ENCODE measurements at regions not wholly inside any gene's neighbourhood (a gene's known extent, or its start where the extent isn't known, plus 50 kb on each side); places are given as distances from the start of the nearest gene placed in this dataset.

DNA sequence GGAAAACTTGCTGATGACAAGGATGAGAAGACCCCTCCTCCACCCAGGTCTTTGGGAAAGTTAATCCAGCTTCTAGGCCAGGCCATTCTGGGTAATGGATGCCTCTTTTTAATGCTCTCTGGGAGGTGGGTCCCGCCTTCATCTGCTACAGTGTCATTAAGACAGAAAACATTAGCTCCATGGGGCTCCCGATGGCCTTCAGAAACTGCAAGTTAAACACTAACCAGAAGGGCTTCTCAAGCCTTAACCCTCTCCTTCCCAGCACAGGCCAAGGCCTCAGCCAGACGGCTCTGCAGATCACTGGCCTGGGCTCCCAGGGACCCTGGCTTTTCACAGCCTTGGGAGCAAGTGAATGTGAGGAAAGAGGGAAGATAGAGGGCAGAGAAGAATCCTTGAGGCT is 364.9 kb downstream of the MATN1 start:
- POLR2A ChIA-PET, result no interaction called here
- no TSS peak for BruUV-seq (replicated peaks)
- TF ChIP-seq, protein P1, sequence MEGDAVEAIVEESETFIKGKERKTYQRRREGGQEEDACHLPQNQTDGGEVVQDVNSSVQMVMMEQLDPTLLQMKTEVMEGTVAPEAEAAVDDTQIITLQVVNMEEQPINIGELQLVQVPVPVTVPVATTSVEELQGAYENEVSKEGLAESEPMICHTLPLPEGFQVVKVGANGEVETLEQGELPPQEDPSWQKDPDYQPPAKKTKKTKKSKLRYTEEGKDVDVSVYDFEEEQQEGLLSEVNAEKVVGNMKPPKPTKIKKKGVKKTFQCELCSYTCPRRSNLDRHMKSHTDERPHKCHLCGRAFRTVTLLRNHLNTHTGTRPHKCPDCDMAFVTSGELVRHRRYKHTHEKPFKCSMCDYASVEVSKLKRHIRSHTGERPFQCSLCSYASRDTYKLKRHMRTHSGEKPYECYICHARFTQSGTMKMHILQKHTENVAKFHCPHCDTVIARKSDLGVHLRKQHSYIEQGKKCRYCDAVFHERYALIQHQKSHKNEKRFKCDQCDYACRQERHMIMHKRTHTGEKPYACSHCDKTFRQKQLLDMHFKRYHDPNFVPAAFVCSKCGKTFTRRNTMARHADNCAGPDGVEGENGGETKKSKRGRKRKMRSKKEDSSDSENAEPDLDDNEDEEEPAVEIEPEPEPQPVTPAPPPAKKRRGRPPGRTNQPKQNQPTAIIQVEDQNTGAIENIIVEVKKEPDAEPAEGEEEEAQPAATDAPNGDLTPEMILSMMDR (IDR thresholded peaks at IDR 0.05; ENCODE audit: insufficient read depth in 1 of 2, low read depth in 1 of 2, low read length in 1 of 2, severe bottlenecking in 1 of 2, unreplicated experiment in 1 of 2), result no peak

DNA sequence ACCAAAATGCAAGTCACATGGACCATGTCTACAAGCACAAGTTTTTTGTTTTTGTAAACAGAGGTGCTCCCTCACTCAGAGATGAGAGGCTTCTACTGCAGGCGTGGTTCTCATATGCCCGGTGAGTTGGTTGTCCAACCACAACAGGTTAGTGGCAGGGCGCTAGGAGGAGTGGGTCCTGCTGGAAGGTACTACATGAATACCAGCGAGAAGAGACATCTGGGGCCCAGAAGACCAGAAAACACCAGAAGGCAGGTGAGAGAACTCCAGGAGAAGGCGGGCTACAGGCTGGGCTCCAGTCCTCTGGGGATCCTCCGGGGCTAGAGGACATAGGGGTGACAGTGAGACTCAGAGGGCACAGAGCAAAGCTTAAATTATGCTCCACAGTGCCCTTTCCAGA is 366.5 kb downstream of the MATN1 start:
- POLR2A ChIA-PET, result no interaction called here
- Mint-ChIP-seq H3K27me3 (ENCODE audit: insufficient read depth, unreplicated experiment) (peaks cover 2% of the 10 kb centered on the region), H3K4me1 (ENCODE audit: low read depth, unreplicated experiment) (no peaks in the 10 kb centered on the region), H3K9me3 (ENCODE audit: unreplicated experiment) (no peaks in the 10 kb centered on the region), H3K36me3 (ENCODE audit: insufficient read depth, unreplicated experiment) (no peaks in the 10 kb centered on the region), H3K4me3 (ENCODE audit: unreplicated experiment) (no peak overlapping the region), H3K27ac (ENCODE audit: unreplicated experiment) (no peak overlapping the region)
- Histone ChIP-seq H3K27me3 (replicated peaks; ENCODE audit: control insufficient read depth, insufficient read depth, low read length) (no peaks in the 10 kb centered on the region), H3K36me3 (ENCODE audit: control insufficient read depth, insufficient read depth, low read length) (no peaks in the 10 kb centered on the region), H3K9me3 (no peaks in the 10 kb centered on the region), H3K4me3 (ENCODE audit: low read depth, low read length) (no peak overlapping the region), H3K4me1 (no peaks in the 10 kb centered on the region)
- no TSS peak for BruUV-seq (replicated peaks)
- intact Hi-C loops (cut with micrococcal nuclease; ENCODE audit: unreplicated experiment), result loop anchor here (10.0 kb wide), 1 partner anchor 348 kb away; no protein-coding TSS in a partner anchor
- TF ChIP-seq, protein P1 (IDR thresholded peaks at IDR 0.05; ENCODE audit: insufficient read depth in 1 of 2, low read depth in 1 of 2, low read length in 1 of 2, severe bottlenecking in 1 of 2, unreplicated experiment in 1 of 2), result no peak
- CTCF ChIA-PET, result no interaction called here
- no peak for DNase-seq

More for the DNA sequence above, 364.9 kb downstream of the MATN1 start:
- H3K4me1 ChIP-seq, result no peaks in the 10 kb centered on the region
- H3K27me3 ChIP-seq (replicated peaks; ENCODE audit: control insufficient read depth, insufficient read depth, low read length), result no peaks in the 10 kb centered on the region
- Mint-ChIP-seq H3K4me3 (ENCODE audit: unreplicated experiment) (no peak overlapping the region), H3K36me3 (ENCODE audit: insufficient read depth, unreplicated experiment) (no peaks in the 10 kb centered on the region), H3K27me3 (ENCODE audit: insufficient read depth, unreplicated experiment) (peaks cover under 1% of the 10 kb centered on the region), H3K27ac (ENCODE audit: unreplicated experiment) (no peak overlapping the region), H3K9me3 (ENCODE audit: unreplicated experiment) (no peaks in the 10 kb centered on the region), H3K4me1 (ENCODE audit: low read depth, unreplicated experiment) (no peaks in the 10 kb centered on the region)
- H3K9me3 ChIP-seq, result no peaks in the 10 kb centered on the region
- no peak for DNase-seq
- intact Hi-C loops (cut with micrococcal nuclease; ENCODE audit: unreplicated experiment), result loop anchor here (10.0 kb wide), 1 partner anchor 346 kb away; no protein-coding TSS in a partner anchor
- CTCF ChIA-PET, result interaction anchor here (0.6 kb wide), 1 partner anchor 104 kb away, joined by 8 read pairs; no protein-coding TSS in a partner anchor
- no peaks in the 10 kb centered on the region for H3K36me3 ChIP-seq (ENCODE audit: control insufficient read depth, insufficient read depth, low read length)
- H3K4me3 ChIP-seq (ENCODE audit: low read depth, low read length), result no peak overlapping the region

DNA sequence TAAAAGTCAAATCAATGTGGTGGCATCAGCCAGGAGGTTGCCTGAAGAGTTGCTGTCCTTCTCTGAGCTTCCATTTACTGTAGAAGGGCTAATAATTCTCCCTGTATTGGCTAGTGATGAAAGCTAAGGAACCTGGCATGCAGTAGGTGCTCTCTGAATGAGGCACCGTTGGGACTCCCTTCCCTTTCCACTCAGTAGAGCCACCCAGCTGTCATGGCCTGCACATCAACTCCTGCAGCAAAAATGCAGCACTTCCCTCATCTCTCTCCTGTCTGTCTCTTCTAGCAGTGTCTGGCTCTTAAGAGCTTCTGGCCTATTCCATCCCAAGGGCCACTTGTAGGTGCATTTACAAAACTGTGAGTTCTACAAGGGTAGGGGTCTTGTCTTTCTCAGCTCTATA is 369.0 kb downstream of the MATN1 start:
- POLR2A ChIA-PET, result no interaction called here
- no peak for DNase-seq
- Mint-ChIP-seq H3K4me1 (ENCODE audit: low read depth, unreplicated experiment) (no peaks in the 10 kb centered on the region), H3K4me3 (ENCODE audit: unreplicated experiment) (no peak overlapping the region), H3K27me3 (ENCODE audit: insufficient read depth, unreplicated experiment) (peaks cover 6% of the 10 kb centered on the region), H3K36me3 (ENCODE audit: insufficient read depth, unreplicated experiment) (no peaks in the 10 kb centered on the region), H3K9me3 (ENCODE audit: unreplicated experiment) (no peaks in the 10 kb centered on the region), H3K27ac (ENCODE audit: unreplicated experiment) (no peak overlapping the region)
- CTCF ChIA-PET, result no interaction called here
- Histone ChIP-seq H3K4me3 (ENCODE audit: low read depth, low read length) (no peak overlapping the region), H3K9me3 (no peaks in the 10 kb centered on the region), H3K4me1 (no peaks in the 10 kb centered on the region), H3K36me3 (ENCODE audit: control insufficient read depth, insufficient read depth, low read length) (no peaks in the 10 kb centered on the region), H3K27me3 (replicated peaks; ENCODE audit: control insufficient read depth, insufficient read depth, low read length) (no peaks in the 10 kb centered on the region)
- no TSS peak for BruUV-seq (replicated peaks)
- intact Hi-C loops (cut with micrococcal nuclease; ENCODE audit: unreplicated experiment), result loop anchor here (10.0 kb wide), 1 partner anchor 350 kb away; no protein-coding TSS in a partner anchor
- TF ChIP-seq, protein P1 (IDR thresholded peaks at IDR 0.05; ENCODE audit: insufficient read depth in 1 of 2, low read depth in 1 of 2, low read length in 1 of 2, severe bottlenecking in 1 of 2, unreplicated experiment in 1 of 2), result no peak
